ENCODE measurements at regions not wholly inside any gene's neighbourhood (a gene's known extent, or its start where the extent isn't known, plus 50 kb on each side); places are given as distances from the start of the nearest gene placed in this dataset.

DNA sequence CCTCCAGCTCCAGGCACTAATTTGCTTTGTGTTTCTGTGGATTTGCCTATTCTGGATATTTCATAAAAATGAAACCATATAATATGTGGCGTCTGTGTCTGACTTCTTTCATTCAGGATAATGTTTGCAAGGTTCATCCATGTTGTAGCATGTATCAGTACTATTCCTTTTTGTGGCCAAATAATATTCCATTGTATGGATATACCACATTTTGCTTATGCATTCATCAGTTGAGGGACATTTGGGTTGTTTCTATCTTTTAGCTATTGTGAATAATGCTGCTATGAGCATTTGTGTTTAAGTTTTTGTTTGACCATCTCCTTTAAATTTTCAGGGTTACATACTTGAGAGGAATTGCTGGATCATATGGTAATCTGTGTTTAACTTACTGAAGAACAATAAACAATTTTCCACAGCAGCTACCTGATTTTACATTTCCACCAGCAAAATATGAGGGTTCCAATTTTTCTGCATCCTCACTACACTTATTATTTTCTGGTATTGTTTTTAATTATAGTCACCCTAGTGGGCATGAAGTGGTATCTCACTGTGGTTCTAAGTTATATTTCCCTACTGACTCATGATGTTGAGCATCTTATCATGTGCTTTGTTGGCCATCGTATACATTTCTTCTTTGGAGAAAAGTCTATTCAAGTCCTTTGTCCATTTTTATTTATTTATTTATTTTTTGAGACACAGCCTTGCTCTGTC, 63.9 kb downstream of the GCNT4 start:
- in situ Hi-C loops (cut with MboI; ENCODE audit: low sequenced_read_pairs, unreplicated experiment), result no loop called here
- TF ChIP-seq, protein P1, sequence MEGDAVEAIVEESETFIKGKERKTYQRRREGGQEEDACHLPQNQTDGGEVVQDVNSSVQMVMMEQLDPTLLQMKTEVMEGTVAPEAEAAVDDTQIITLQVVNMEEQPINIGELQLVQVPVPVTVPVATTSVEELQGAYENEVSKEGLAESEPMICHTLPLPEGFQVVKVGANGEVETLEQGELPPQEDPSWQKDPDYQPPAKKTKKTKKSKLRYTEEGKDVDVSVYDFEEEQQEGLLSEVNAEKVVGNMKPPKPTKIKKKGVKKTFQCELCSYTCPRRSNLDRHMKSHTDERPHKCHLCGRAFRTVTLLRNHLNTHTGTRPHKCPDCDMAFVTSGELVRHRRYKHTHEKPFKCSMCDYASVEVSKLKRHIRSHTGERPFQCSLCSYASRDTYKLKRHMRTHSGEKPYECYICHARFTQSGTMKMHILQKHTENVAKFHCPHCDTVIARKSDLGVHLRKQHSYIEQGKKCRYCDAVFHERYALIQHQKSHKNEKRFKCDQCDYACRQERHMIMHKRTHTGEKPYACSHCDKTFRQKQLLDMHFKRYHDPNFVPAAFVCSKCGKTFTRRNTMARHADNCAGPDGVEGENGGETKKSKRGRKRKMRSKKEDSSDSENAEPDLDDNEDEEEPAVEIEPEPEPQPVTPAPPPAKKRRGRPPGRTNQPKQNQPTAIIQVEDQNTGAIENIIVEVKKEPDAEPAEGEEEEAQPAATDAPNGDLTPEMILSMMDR (IDR thresholded peaks at IDR 0.05; ENCODE audit: borderline replicate concordance, control extremely low read depth, extremely low read depth, insufficient read depth, missing control alignments), result no peak
- DNase-seq (ENCODE audit: low spot score), result no peak

DNA sequence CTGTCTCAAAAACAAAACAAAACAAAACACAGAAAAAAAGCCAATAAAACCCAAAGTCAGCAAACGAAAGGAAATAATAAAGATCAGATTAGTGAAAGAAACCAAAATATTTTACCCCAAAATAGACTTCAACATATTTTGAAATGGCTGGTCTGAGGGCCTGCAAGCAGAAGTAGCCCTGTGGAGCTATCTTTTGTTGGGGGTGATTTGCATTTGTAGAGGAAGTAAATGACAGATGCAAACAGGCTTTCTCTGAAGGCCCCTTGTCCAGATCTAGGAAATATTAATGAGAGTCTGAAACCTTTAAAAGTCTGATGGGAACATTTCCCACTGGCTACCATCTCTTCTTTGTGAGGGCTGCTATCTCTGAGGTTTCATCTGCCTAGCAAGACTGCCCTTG, 74.0 kb downstream of the GCNT4 start:
- DNase-seq (ENCODE audit: low spot score), result no peak
- TF ChIP-seq, protein P1 (IDR thresholded peaks at IDR 0.05; ENCODE audit: borderline replicate concordance, control extremely low read depth, extremely low read depth, insufficient read depth, missing control alignments), result no peak
- in situ Hi-C loops (cut with MboI; ENCODE audit: low sequenced_read_pairs, unreplicated experiment), result no loop called here

DNA sequence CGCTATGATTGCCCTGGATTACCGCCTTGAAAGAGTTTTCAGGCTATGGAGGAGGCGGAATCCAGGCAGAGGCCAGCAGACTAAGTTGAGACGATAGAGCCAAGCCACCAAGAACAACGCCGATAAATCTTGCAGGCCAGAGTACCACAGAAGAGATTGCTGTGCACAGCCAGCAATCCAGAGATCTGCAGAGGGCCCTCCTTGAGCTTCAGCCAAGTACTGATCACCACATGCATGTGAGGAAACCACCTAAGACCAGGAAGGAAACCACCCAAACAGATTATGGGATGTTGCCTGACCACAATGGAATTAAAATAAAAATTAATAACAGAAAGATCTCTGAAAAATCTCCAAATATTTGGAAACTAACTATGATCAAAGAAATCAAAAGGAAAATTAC, 74.9 kb downstream of the GCNT4 start:
- in situ Hi-C loops (cut with MboI; ENCODE audit: low sequenced_read_pairs, unreplicated experiment), result no loop called here
- TF ChIP-seq, protein P1 (IDR thresholded peaks at IDR 0.05; ENCODE audit: borderline replicate concordance, control extremely low read depth, extremely low read depth, insufficient read depth, missing control alignments), result no peak

DNA sequence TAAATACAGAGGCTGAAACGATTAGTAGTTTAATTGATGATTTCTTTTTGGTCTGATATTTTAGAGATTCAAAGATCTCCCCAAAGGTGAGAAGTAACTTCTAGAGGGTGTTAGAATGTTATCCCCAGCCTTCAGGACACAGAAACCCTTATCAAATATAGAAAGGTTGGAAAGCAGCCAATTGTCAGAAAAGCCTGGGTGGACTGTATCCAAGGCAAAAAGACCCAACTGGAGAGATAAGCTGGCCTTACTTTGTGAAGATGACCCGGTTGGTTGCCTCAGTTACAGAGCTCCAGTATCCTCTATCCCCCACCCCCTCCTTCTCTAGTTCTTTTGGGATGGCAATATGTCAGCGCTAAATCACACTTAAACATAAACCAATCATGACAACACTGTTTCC, 75.7 kb downstream of the GCNT4 start:
- TF ChIP-seq, protein P1 (IDR thresholded peaks at IDR 0.05; ENCODE audit: borderline replicate concordance, control extremely low read depth, extremely low read depth, insufficient read depth, missing control alignments), result no peak
- in situ Hi-C loops (cut with MboI; ENCODE audit: low sequenced_read_pairs, unreplicated experiment), result no loop called here
- no peak for DNase-seq (ENCODE audit: low spot score)

More for the DNA sequence above, 74.9 kb downstream of the GCNT4 start:
- no peak for DNase-seq (ENCODE audit: low spot score)

DNA sequence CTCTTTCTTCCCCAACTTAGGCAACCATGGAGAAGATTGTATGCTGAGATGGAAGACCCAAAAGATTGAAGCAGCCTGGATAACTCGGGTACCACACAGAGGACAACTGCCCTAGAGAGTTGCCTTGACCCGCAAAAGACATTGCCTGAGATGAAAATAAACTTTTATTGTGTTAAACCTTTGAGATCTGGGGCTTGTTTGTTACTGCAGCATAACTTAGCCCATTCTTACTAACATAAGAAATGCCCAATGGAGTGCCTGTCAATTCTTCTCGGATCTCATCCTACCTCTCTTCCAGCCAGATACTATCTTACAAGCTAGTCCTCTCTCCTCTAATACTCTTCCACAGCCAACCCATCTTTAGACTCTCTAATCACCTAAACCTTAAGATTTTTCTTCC, 76.8 kb downstream of the GCNT4 start:
- no peak for DNase-seq (ENCODE audit: low spot score)
- TF ChIP-seq, protein P1 (IDR thresholded peaks at IDR 0.05; ENCODE audit: borderline replicate concordance, control extremely low read depth, extremely low read depth, insufficient read depth, missing control alignments), result no peak
- in situ Hi-C loops (cut with MboI; ENCODE audit: low sequenced_read_pairs, unreplicated experiment), result no loop called here

DNA sequence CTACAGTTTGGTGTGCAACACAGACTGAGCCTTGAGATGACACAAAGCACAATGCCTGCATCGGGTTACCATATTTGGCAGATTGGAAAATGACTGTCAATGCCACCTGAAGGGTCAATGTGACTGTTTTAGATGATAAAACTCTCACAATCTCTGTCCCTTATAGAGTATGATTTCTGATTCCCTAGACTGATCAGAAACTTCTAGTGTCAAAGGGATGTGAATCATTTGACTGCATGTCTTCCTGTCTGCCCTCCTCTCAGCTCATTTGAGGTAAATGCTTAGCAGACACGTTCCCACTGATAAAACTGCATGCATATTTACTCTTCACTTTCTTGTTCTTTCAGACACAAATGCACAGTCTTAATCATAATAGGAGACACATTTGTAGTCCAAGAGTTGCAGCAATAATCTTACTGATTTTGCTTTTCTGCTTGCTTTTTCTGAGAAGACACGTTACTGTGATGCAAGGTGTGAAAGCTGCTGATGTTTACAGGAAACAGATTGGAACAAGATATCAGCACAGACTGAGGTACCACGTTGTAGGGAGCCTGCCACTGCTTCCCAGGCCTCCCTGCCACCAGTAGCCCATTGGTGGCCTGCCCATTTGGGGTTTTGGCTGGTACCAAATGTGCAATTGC, 77.8 kb downstream of the GCNT4 start:
- TF ChIP-seq, protein P1 (IDR thresholded peaks at IDR 0.05; ENCODE audit: borderline replicate concordance, control extremely low read depth, extremely low read depth, insufficient read depth, missing control alignments), result no peak
- in situ Hi-C loops (cut with MboI; ENCODE audit: low sequenced_read_pairs, unreplicated experiment), result no loop called here
- no peak for DNase-seq (ENCODE audit: low spot score)
